Glomerular visceral epithelial cell (primary cell): ENCODE measurements at regions not wholly inside any gene's neighbourhood (a gene's known extent, or its start where the extent isn't known, plus 50 kb on each side); places are given as distances from the start of the nearest gene placed in this dataset.

ENCODE experiments used
- DNase-seq: peaks from one replicate; pipeline ENCODE4 v3.0.0-alpha.2; 2016; ENCODE audit errors: extremely low spot score

DNA sequence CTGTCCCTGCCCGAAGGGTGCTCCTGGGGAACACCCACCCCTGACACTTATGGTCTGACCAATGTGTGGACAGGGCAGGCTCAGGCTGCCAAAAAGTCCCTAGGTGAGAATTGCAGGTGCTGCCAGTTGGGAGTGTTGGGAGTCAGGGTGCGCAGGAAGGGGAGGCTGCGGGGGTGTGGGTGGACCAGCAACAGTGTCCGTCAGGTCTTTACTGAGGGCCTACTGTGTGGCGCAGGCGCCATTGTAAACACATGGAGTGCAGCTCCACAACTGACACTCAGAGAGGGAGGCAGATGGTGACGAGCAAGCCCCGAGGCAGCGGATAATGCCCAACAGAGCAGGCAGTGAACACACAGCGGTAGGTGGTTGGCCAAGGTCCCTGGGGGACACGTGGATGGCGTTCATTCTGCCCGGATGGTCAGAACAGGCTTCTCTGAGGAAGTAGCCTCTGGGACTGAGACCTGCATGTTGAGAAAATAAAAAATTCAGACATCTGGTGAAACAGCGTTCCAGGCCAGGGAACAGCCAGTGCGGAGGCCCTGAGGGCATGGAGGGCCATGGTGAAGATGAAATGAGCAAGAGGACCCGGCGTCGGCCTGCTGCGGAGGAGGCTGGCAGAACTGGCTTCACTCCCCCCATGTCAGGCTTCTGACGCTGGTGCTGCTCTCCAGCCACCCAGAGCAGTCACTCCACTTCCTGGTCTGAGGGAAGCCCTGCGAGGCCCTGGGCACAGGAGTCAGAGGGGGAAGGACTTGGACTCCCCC lies 136.2 kb upstream of the ZBTB40 start:
- DNase-seq = no peak

- peak; percentile 5 for DNase-seq
Measured at GRCh38 chr1:22317231-22317919, 134.3 kb upstream of the ZBTB40 start.

DNA sequence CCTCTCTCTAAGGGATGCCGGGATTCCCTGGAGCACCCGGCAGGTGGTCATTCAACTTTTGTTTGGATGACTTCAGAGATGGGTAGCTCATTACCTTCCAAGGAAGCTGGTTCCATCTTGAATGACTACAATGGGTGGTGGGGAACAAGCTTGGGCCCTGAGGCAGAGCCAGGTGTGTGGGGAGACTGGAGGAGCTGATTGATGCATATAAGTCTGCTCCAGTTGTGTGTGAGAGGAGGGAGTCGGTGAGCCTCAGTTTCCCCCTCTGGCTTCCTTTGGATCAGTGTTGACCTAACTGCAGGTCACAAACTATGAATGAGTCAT lies 133.8 kb upstream of the ZBTB40 start:
- no peak for DNase-seq

GRCh38 chr1:22318279-22318981 lies 133.2 kb upstream of the ZBTB40 start:
- DNase-seq = no peak

- no peak for DNase-seq
Measured at GRCh38 chr1:22319608-22320007, 132.0 kb upstream of the ZBTB40 start.

- no peak for DNase-seq
Measured at GRCh38 chr1:22320587-22321344, 130.9 kb upstream of the ZBTB40 start.

DNA sequence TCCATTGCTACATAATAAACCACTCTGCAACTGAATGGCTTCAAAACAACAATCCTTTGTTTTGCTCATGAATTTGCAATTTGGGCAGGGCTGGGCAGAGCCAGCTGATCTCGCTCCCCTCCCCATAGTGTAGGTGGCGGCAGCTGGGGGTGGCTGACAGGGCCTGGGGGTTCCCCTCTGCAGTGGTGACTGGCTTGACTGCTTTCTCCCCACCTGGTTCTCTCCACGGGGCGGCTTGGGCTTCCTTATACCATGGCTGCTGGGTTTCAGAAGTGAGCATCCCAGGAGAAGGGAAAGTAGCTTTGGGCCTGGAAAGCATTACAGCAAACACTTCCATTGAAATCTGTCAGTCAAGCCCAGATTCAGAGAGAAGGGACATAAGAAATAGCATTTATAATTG lies 129.7 kb upstream of the ZBTB40 start:
- no peak for DNase-seq

GRCh38 chr1:22323141-22323845 lies 128.4 kb upstream of the ZBTB40 start:
- DNase-seq = no peak

GRCh38 chr1:22323846-22324504 lies 127.7 kb upstream of the ZBTB40 start:
- DNase-seq = no peak

DNA sequence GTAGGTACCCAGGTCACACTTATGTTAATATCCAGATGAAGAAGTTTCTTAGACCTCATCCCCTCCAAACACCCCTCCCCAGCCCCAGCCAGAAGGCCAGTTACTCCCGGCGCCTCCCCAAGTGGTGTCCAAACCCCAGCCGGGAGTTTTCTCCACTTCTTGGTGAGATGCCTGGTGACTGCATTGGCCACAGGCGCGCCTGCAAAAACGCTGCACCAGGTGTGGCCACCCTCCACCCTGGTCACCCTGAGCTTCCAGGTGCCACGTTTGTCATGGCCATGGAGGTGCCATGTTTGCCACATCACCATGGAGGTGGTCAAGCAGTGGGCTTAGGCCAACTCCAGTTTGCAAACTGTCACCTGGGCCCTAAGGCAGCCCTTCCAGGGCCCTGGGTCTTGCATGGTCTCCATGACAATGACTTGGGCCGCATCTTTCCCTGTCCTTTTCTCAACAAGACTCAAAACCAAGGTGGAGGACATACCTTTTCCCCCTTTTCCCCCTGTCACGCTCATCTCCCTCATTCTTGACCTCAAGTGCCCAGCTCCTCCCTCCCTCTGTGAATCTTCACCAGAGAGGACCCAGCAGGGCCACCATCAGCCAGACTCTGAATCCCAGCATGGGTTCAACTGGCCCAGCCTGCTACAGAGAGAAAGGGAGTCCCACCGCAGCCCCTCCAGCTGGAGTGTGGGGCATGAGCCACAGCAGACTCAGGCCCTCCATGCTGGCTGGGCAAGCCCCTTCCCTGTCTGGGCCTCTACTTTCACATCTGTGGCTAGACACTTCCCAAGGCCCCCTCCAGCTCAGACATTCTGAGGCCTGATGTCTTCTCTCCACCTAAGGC lies 125.9 kb upstream of the ZBTB40 start:
- DNase-seq = no peak

DNA sequence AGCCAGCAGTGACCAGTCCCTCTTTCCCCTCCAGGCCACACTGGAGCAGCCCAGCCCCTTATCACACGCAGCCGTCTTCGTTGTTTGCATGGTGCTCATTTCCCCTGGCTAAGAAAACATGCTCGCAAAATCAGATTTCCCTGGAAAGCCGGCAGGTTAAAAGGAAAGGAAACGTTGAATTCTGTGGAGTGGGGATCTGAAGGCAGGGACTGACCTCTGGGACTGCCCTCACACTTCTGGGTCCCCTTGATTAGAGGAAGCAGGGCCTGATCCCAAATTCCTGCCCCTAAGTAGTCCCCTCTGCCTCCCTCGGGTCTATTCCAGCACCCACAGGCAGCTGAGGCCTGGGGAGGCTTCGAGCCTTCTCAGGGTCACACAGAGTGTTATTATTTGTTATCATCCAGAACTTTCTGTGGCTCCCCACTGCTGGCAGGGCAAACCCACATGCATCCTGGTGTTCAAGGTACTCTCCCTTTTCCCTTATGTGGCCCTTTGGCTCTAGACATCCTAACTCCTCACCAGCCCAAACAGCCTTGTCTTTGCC lies 125.2 kb upstream of the ZBTB40 start:
- DNase-seq = no peak

DNA sequence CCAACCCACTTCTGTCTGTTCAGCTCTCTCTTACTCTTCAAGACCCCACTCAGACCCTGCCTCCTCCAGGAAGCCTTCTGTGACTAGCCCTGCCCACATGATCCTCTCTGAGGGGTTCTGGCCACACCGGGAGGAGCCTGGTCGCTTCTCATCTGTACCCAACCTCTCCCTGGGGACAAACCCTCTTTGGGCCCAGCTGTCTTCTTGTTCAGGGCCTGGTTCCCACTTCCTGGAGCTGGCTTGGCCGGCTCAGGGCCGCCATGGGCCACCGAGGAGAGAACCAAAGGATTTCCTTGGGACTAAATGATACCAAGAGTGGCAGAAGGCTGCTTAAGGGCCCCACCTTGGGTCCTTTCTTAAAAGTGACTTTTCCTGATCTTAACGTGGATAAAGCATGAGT lies 124.7 kb upstream of the ZBTB40 start:
- no peak for DNase-seq

DNA sequence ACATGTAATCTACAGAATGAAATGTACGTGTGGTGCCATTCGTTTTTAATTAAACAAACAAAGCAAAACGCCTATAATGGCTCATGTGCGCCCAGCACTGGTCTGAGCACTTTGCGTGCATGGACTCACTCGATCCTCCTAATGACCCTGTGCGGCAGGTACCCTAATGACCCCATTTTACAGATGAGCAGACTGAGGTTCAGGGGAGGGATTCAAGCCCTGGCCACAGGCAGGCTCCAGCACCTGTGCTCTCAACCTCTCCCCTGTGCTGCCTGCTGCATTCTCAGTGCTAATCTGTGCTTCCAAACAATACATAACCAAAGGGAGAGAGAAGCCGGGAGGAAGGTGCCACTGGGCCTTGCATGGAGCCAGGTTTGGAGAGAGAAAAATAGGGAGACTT lies 124.2 kb upstream of the ZBTB40 start:
- no peak for DNase-seq

GRCh38 chr1:22328331-22329147 lies 123.1 kb upstream of the ZBTB40 start:
- no peak for DNase-seq

DNA sequence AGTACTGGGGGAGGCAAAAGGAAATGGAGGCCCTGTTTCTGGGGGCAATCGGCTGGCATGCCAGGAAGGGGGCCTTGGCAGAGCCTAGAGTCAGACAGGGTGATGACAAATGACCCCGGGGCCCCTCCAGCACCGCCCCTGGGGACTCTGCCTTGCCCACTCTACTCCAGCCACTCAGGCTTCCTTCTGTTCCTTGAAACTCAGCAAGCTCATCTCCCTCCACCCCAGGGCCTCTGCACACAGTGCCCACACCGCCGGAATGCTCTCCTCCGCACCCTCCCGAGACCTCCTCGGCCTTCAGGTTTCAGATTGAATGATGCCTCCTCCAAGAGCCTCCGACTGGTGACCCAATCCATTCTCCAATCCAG lies 122.5 kb upstream of the ZBTB40 start:
- no peak for DNase-seq

DNA sequence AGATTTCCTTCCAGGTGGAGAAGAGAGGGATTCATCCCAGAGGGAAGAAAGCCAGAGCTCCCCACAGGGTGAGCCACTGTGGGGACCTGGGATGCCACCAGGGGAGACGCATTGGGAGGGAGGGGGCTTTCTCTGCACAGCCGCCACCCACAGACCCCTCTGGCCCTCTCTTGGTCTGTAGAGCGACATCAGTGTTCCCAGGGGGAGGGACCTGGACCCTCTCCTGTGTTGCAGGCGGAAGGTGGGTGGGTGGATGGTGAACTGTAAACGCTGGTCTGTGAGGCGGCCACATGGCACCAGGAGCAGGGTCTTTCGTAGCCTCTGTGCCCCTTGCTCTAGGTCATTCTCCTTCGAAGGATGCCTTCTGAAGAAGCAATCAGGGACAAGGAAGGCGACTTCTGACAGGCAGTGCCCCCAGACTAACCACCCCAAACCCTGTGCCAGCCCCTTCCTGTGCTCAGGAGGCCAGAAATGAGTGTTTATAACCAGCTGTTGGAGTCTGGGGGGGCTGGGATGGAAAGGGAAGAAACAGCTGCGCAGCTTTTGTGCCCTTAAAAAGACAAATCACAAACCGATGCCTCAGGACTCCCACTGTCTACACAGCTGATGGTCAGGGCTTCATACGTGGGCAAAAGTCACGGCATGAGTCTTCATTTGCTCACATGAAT lies 121.4 kb upstream of the ZBTB40 start:
- no peak for DNase-seq

DNA sequence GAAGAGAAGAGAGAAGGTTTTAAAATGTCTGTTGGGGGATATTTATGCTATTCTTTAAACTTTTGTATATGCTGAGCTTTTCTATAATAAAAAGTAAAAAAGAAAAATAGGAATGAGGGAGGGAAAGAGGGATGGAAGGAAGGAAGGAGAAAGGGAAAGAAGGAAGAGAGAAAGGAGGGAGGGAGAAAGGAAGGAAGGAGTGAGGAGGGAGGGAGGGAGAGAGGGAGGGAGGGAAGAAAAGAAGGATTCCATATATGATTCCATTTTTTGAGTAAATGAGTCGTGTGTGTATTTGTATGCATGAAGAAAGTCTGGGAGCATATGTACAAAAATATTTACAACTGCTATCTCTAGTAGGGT lies 120.9 kb upstream of the ZBTB40 start:
- DNase-seq = no peak

- no peak for DNase-seq
Measured at GRCh38 chr1:22331618-22332423, 119.8 kb upstream of the ZBTB40 start.
